HepG2 (cell line): ENCODE measurements at regions not wholly inside any gene's neighbourhood (a gene's known extent, or its start where the extent isn't known, plus 50 kb on each side); places are given as distances from the start of the nearest gene placed in this dataset.

Experiments used
- ATAC-seq: fragments of 200-7000 bp; cut with Tn5 transposase; 3 replicates; pipeline ENCODE4 v1.9.1; 2020; ENCODE audit warnings: mild to moderate bottlenecking, moderate library complexity
- BruUV-seq: library from RNA; stranded (reverse); fragments of 400-500 nt; replicated peaks from 2 replicates; lab custom pipeline; 2021; lab: Mats Ljungman, UMichigan
- CTCF ChIA-PET: fragments of 300-600 bp; formaldehyde crosslinking; extraction: SDS; loops from one replicate; lab custom pipeline; 2021; ENCODE audit warnings: low total read pairs, inconsistent platforms, low intra/inter-chr PET ratio; lab: Yijun Ruan, JAX
- POLR2A ChIA-PET: fragments of 350-600 bp; sonication (Branson Sonifier 250); formaldehyde crosslinking; loops from one replicate; lab custom pipeline; 2020; ENCODE audit warnings: antibody characterized with exemption, inconsistent platforms; lab: Yijun Ruan, JAX
- DNase-seq: peaks from one replicate; pipeline ENCODE4 v3.0.0-alpha.2; 2015; ENCODE audit warnings: low spot score
- FAIRE-seq: peaks from 3 replicates; lab custom pipeline; 2011; peaks lifted over from hg19 to GRCh38; lab: Jason Lieb, UNC
- H2AFZ ChIP-seq: one replicate; pipeline ENCODE4 v1.6.1; 2011; ENCODE audit warnings: low read length, inconsistent platforms
- H3K27ac ChIP-seq: fragments of 300-600 bp; 3 replicates; pipeline ENCODE4 v1.8.0; 2011; ENCODE audit warnings: mixed run types, mild to moderate bottlenecking, mixed read lengths, low read length, inconsistent platforms; ENCODE audit not compliant: insufficient read depth; ENCODE audit errors: extremely low read length
- H3K27me3 ChIP-seq, 2 experiments: fragments of 200-600 bp in 1 of 2; 2 replicates in 1 of 2; 3 replicates in 1 of 2; pipeline versions ENCODE4 v1.6.0 to v1.8.0; 2011; ENCODE audit warnings: low read length in 2 of 2, mild to moderate bottlenecking in 2 of 2, moderate library complexity in 2 of 2, inconsistent platforms in 1 of 2; ENCODE audit not compliant: insufficient read depth in 2 of 2, control insufficient read depth in 1 of 2
- H3K36me3 ChIP-seq, 2 experiments: fragments of 200-600 bp in 1 of 2; replicated peaks in 1 of 2; 2 replicates in 1 of 2; 3 replicates in 1 of 2; pipeline versions ENCODE4 v1.5.1 to v1.8.0; 2011; ENCODE audit warnings: low read length in 2 of 2, inconsistent platforms in 1 of 2; ENCODE audit not compliant: insufficient read depth in 2 of 2, control insufficient read depth in 1 of 2
- H3K4me1 ChIP-seq: 2 replicates; pipeline ENCODE4 v1.5.1; 2012; ENCODE audit warnings: low read length, inconsistent platforms; ENCODE audit not compliant: insufficient read depth
- H3K4me2 ChIP-seq: 2 replicates; pipeline ENCODE4 v1.6.0; 2011; ENCODE audit warnings: low read depth, low read length, inconsistent platforms
- H3K4me3 ChIP-seq, 3 experiments: fragments of 200-600 bp in 1 of 3; sonication (generic), shearing (Covaris generic) in 1 of 3; replicated peaks in 1 of 3; 2 replicates each; pipeline ENCODE4 v1.5.1; 2011 to 2016; ENCODE audit warnings: low read length in 3 of 3, inconsistent platforms in 2 of 3, low read depth in 2 of 3, mild to moderate bottlenecking in 2 of 3, control low read depth in 1 of 3, mixed read lengths in 1 of 3; ENCODE audit not compliant: insufficient read depth in 1 of 3
- H3K79me2 ChIP-seq: one replicate; pipeline ENCODE4 v1.6.1; 2011; ENCODE audit warnings: low read length, inconsistent platforms; ENCODE audit not compliant: insufficient read depth
- H3K9ac ChIP-seq: 2 replicates; pipeline ENCODE4 v1.6.0; 2011; ENCODE audit warnings: mild to moderate bottlenecking, low read depth, low read length, inconsistent platforms; ENCODE audit not compliant: insufficient read depth
- H3K9me3 ChIP-seq: 2 replicates; pipeline ENCODE4 v1.5.1; 2012; ENCODE audit warnings: mild to moderate bottlenecking, low read length
- H4K20me1 ChIP-seq: 2 replicates; pipeline ENCODE4 v1.6.0; 2011; ENCODE audit warnings: inconsistent platforms, mild to moderate bottlenecking, low read length, moderate library complexity; ENCODE audit not compliant: insufficient read depth
- DMAP1 ChIP-seq: IDR thresholded peaks from 2 replicates; pipeline ENCODE4 v1.6.1; 2016
- NFIC ChIP-seq: IDR thresholded peaks from 2 replicates; pipeline ENCODE4 v1.6.1; 2012; ENCODE audit warnings: mild to moderate bottlenecking, low read length, inconsistent platforms
- NR2C2 ChIP-seq: sonication (generic); formaldehyde crosslinking; IDR thresholded peaks from 2 replicates; pipeline ENCODE4 v1.4.0; 2020; ENCODE audit warnings: missing genetic modification reagents, mild to moderate bottlenecking, moderate library complexity, borderline replicate concordance
- RCOR2 ChIP-seq: IDR thresholded peaks from 2 replicates; pipeline ENCODE4 v1.6.1; 2016; ENCODE audit warnings: missing biosample characterization, missing genetic modification reagents
- REPIN1 ChIP-seq: sonication (generic); formaldehyde crosslinking; IDR thresholded peaks from 2 replicates; pipeline ENCODE4 v1.8.0; 2022; ENCODE audit warnings: missing genetic modification reagents, low read depth, mild to moderate bottlenecking, borderline replicate concordance
- SATB2 ChIP-seq: sonication (generic); formaldehyde crosslinking; IDR thresholded peaks from 2 replicates; pipeline ENCODE4 v1.5.0; 2020; ENCODE audit warnings: missing genetic modification reagents
- ZBTB7A ChIP-seq: sonication (generic); formaldehyde crosslinking; IDR thresholded peaks from 2 replicates; pipeline ENCODE4 v1.8.0; 2022; ENCODE audit warnings: mild to moderate bottlenecking, missing genetic modification reagents
- ZNF280B ChIP-seq: sonication (generic); formaldehyde crosslinking; IDR thresholded peaks from 2 replicates; pipeline ENCODE4 v1.5.0; 2020; ENCODE audit warnings: missing genetic modification reagents, mild to moderate bottlenecking, borderline replicate concordance
- ZNF775 ChIP-seq: sonication (generic); formaldehyde crosslinking; IDR thresholded peaks from 2 replicates; pipeline ENCODE4 v1.4.0; 2020; ENCODE audit warnings: missing genetic modification reagents, mild to moderate bottlenecking, moderate library complexity, borderline replicate concordance
- ZSCAN30 ChIP-seq: sonication (generic); formaldehyde crosslinking; IDR thresholded peaks from 2 replicates; pipeline ENCODE4 v1.5.0; 2020; ENCODE audit warnings: mild to moderate bottlenecking, missing genetic modification reagents
- WGBS: methylation state at CpG from one replicate; pipeline ENCODE4 v1.1.6; 2017; ENCODE audit warnings: low lambda C conversion rate; 5-methylcytosine and 5-hydroxymethylcytosine counted together
- in situ Hi-C: cut with HindIII; loops from 2 replicates; pipeline ENCODE4 v1.10.0; 2017; ENCODE audit warnings: low pct_unique_long_range_greater_than_20kb; ENCODE audit not compliant: extremely low pct_ligation_motif_present
- intact Hi-C: fragments of 100-400 bp; cut with micrococcal nuclease; formaldehyde crosslinking; loops from one replicate; pipeline ENCODE4 v1.10.0; 2022; ENCODE audit not compliant: unreplicated experiment
- TF ChIP-seq, protein P1 (sequence below): sonication (generic); formaldehyde crosslinking; IDR thresholded peaks from 2 replicates; pipeline ENCODE4 v1.4.0; 2020; ENCODE audit warnings: missing genetic modification reagents
- TF ChIP-seq, protein P2 (sequence below): sonication (generic); formaldehyde crosslinking; IDR thresholded peaks from 2 replicates; pipeline ENCODE4 v1.5.0; 2020; ENCODE audit warnings: missing genetic modification reagents
- TF ChIP-seq, protein P3 (sequence below): sonication (generic); formaldehyde crosslinking; IDR thresholded peaks from 2 replicates; pipeline ENCODE4 v1.4.0; 2020; ENCODE audit warnings: missing genetic modification reagents
- TF ChIP-seq, protein P4 (sequence below): sonication (generic); formaldehyde crosslinking; IDR thresholded peaks from 2 replicates; pipeline ENCODE4 v1.4.0; 2020; ENCODE audit warnings: missing genetic modification reagents, borderline replicate concordance
- TF ChIP-seq, protein P5 (sequence below): sonication (generic); formaldehyde crosslinking; IDR thresholded peaks from 2 replicates; pipeline ENCODE4 v1.4.0; 2020; ENCODE audit warnings: missing genetic modification reagents

GRCh38 chr5:39825301-39825700 is 400.5 kb upstream of the DAB2 start:
- Histone ChIP-seq H3K4me3 (no peak overlapping the region), H3K9me3 (no peaks in the 10 kb centered on the region), H3K79me2 (no peaks in the 10 kb centered on the region), H3K9ac (no peak overlapping the region), H2AFZ (no peak overlapping the region), H3K4me2 (no peak overlapping the region), H3K27ac (no peak overlapping the region), H4K20me1 (no peaks in the 10 kb centered on the region), H3K36me3 (no peaks in the 10 kb centered on the region), H3K4me1 (no peaks in the 10 kb centered on the region), H3K27me3 (no peaks in the 10 kb centered on the region)
- BruUV-seq, result no TSS peak
- ATAC-seq (no peak), DNase-seq (no peak), FAIRE-seq (no peak)
- WGBS, result 11% methylated on average over 3 of the region's 3 CpGs
- in situ Hi-C loops (no loop called here), intact Hi-C loops (no loop called here)
- ChIA-PET CTCF (no interaction called here), POLR2A (no interaction called here)
- TF ChIP-seq SATB2 (CRISPR knock-in tag) (no peak), ZNF280B (CRISPR knock-in tag) (no peak), ZBTB7A (no peak), ZNF775 (CRISPR knock-in tag) (no peak), REPIN1 (no peak), NR2C2 (CRISPR knock-in tag) (no peak), NFIC (no peak), DMAP1 (CRISPR knock-in tag) (no peak), RCOR2 (CRISPR knock-in tag) (no peak), ZSCAN30 (CRISPR knock-in tag) (no peak)
- TF ChIP-seq, protein P1, sequence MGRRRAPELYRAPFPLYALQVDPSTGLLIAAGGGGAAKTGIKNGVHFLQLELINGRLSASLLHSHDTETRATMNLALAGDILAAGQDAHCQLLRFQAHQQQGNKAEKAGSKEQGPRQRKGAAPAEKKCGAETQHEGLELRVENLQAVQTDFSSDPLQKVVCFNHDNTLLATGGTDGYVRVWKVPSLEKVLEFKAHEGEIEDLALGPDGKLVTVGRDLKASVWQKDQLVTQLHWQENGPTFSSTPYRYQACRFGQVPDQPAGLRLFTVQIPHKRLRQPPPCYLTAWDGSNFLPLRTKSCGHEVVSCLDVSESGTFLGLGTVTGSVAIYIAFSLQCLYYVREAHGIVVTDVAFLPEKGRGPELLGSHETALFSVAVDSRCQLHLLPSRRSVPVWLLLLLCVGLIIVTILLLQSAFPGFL, result no peak
- TF ChIP-seq, protein P2, sequence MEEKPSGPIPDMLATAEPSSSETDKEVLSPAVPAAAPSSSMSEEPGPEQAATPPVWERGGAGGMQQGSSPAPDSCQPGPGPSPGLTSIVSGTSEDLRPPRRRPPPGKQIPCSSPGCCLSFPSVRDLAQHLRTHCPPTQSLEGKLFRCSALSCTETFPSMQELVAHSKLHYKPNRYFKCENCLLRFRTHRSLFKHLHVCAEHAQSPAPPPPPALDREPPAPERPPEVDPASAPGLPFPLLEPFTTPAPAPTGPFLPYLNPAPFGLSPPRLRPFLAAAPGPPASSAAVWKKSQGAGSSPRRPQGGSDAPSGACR (CRISPR knock-in tag), result no peak
- TF ChIP-seq, protein P3, sequence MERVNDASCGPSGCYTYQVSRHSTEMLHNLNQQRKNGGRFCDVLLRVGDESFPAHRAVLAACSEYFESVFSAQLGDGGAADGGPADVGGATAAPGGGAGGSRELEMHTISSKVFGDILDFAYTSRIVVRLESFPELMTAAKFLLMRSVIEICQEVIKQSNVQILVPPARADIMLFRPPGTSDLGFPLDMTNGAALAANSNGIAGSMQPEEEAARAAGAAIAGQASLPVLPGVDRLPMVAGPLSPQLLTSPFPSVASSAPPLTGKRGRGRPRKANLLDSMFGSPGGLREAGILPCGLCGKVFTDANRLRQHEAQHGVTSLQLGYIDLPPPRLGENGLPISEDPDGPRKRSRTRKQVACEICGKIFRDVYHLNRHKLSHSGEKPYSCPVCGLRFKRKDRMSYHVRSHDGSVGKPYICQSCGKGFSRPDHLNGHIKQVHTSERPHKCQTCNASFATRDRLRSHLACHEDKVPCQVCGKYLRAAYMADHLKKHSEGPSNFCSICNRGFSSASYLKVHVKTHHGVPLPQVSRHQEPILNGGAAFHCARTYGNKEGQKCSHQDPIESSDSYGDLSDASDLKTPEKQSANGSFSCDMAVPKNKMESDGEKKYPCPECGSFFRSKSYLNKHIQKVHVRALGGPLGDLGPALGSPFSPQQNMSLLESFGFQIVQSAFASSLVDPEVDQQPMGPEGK (CRISPR knock-in tag), result no peak
- TF ChIP-seq, protein P4, sequence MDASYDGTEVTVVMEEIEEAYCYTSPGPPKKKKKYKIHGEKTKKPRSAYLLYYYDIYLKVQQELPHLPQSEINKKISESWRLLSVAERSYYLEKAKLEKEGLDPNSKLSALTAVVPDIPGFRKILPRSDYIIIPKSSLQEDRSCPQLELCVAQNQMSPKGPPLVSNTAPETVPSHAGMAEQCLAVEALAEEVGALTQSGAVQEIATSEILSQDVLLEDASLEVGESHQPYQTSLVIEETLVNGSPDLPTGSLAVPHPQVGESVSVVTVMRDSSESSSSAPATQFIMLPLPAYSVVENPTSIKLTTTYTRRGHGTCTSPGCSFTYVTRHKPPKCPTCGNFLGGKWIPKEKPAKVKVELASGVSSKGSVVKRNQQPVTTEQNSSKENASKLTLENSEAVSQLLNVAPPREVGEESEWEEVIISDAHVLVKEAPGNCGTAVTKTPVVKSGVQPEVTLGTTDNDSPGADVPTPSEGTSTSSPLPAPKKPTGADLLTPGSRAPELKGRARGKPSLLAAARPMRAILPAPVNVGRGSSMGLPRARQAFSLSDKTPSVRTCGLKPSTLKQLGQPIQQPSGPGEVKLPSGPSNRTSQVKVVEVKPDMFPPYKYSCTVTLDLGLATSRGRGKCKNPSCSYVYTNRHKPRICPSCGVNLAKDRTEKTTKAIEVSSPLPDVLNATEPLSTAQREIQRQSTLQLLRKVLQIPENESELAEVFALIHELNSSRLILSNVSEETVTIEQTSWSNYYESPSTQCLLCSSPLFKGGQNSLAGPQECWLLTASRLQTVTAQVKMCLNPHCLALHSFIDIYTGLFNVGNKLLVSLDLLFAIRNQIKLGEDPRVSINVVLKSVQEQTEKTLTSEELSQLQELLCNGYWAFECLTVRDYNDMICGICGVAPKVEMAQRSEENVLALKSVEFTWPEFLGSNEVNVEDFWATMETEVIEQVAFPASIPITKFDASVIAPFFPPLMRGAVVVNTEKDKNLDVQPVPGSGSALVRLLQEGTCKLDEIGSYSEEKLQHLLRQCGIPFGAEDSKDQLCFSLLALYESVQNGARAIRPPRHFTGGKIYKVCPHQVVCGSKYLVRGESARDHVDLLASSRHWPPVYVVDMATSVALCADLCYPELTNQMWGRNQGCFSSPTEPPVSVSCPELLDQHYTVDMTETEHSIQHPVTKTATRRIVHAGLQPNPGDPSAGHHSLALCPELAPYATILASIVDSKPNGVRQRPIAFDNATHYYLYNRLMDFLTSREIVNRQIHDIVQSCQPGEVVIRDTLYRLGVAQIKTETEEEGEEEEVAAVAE (CRISPR knock-in tag), result no peak
- TF ChIP-seq, protein P5, sequence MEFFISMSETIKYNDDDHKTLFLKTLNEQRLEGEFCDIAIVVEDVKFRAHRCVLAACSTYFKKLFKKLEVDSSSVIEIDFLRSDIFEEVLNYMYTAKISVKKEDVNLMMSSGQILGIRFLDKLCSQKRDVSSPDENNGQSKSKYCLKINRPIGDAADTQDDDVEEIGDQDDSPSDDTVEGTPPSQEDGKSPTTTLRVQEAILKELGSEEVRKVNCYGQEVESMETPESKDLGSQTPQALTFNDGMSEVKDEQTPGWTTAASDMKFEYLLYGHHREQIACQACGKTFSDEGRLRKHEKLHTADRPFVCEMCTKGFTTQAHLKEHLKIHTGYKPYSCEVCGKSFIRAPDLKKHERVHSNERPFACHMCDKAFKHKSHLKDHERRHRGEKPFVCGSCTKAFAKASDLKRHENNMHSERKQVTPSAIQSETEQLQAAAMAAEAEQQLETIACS (CRISPR knock-in tag), result no peak
